Type B pancreatic cell (in vitro differentiated cells): ENCODE measurements at regions not wholly inside any gene's neighbourhood (a gene's known extent, or its start where the extent isn't known, plus 50 kb on each side); places are given as distances from the start of the nearest gene placed in this dataset.

Experiments used
- DNase-seq: peaks from one replicate; pipeline ENCODE4 v3.0.0; 2021; ENCODE audit warnings: mixed read lengths; ENCODE audit not compliant: unreplicated experiment; ENCODE audit errors: extremely low spot score
- H3K27ac Mint-ChIP-seq: 2 replicates; pipeline ENCODE4 v1.8.0; 2021; ENCODE audit warnings: mild to moderate bottlenecking, mixed read lengths
- H3K27me3 Mint-ChIP-seq: 2 replicates; pipeline ENCODE4 v1.8.0; 2021; ENCODE audit warnings: mixed read lengths
- H3K36me3 Mint-ChIP-seq: 2 replicates; pipeline ENCODE4 v1.8.0; 2021; ENCODE audit warnings: mixed read lengths
- H3K4me1 Mint-ChIP-seq: one replicate; pipeline ENCODE4 v1.8.0; 2021; ENCODE audit warnings: mixed read lengths; ENCODE audit not compliant: unreplicated experiment
- H3K4me3 Mint-ChIP-seq: 2 replicates; pipeline ENCODE4 v1.8.0; 2021; ENCODE audit warnings: mild to moderate bottlenecking, mixed read lengths
- H3K9me3 Mint-ChIP-seq: 2 replicates; pipeline ENCODE4 v1.8.0; 2021; ENCODE audit warnings: mixed read lengths
- CTCF ChIP-seq: fragments of 200-600 bp; sonication (generic); conservative IDR thresholded peaks from 2 replicates; pipeline ENCODE4 v1.5.0; 2021; ENCODE audit warnings: antibody characterized with exemption, mild to moderate bottlenecking

GRCh38 chr5:68983043-68983442 lies 110.8 kb upstream of the SLC30A5 start:
- H3K27me3 Mint-ChIP-seq = peaks cover 4% of the 10 kb centered on the region

GRCh38 chr5:68983959-68984358 lies 109.9 kb upstream of the SLC30A5 start:
- Mint-ChIP-seq H3K4me1 (no peaks in the 10 kb centered on the region), H3K27ac (no peak overlapping the region), H3K36me3 (no peaks in the 10 kb centered on the region), H3K27me3 (peaks cover 1% of the 10 kb centered on the region), H3K9me3 (peaks cover 5% of the 10 kb centered on the region), H3K4me3 (no peak overlapping the region)
- DNase-seq = no peak
- no peak for TF ChIP-seq CTCF

More at GRCh38 chr5:68983043-68983442, 110.8 kb upstream of the SLC30A5 start:
- Mint-ChIP-seq H3K4me3 (no peak overlapping the region), H3K36me3 (no peaks in the 10 kb centered on the region), H3K9me3 (peaks cover 8% of the 10 kb centered on the region), H3K27ac (no peak overlapping the region), H3K4me1 (no peaks in the 10 kb centered on the region)
- TF ChIP-seq CTCF = no peak
- no peak for DNase-seq

- Mint-ChIP-seq H3K4me3 (no peak overlapping the region), H3K27me3 (peaks cover 3% of the 10 kb centered on the region), H3K9me3 (no peaks in the 10 kb centered on the region)
Measured at GRCh38 chr5:68991279-68992084, 102.3 kb upstream of the SLC30A5 start.

GRCh38 chr5:68994645-68995044 lies 99.2 kb upstream of the SLC30A5 start:
- H3K4me3 Mint-ChIP-seq = no peak overlapping the region
- peaks cover 15% of the 10 kb centered on the region for H3K4me1 Mint-ChIP-seq
- DNase-seq = no peak
- TF ChIP-seq CTCF = no peak
- no peak overlapping the region for H3K27ac Mint-ChIP-seq
- peaks cover 5% of the 10 kb centered on the region for H3K9me3 Mint-ChIP-seq
- H3K36me3 Mint-ChIP-seq = no peaks in the 10 kb centered on the region
- H3K27me3 Mint-ChIP-seq = peaks cover 3% of the 10 kb centered on the region

More at GRCh38 chr5:68991279-68992084, 102.3 kb upstream of the SLC30A5 start:
- H3K27ac Mint-ChIP-seq = no peak overlapping the region
- no peak for DNase-seq
- no peaks in the 10 kb centered on the region for H3K36me3 Mint-ChIP-seq
- H3K4me1 Mint-ChIP-seq = peaks cover 15% of the 10 kb centered on the region
- no peak for TF ChIP-seq CTCF

- H3K9me3 Mint-ChIP-seq = peaks cover 5% of the 10 kb centered on the region
- peak overlapping the region; percentile 8 for H3K4me3 Mint-ChIP-seq
- TF ChIP-seq CTCF = no peak
- DNase-seq = no peak
- no peaks in the 10 kb centered on the region for H3K36me3 Mint-ChIP-seq
- H3K27me3 Mint-ChIP-seq = no peaks in the 10 kb centered on the region
- no peak overlapping the region for H3K27ac Mint-ChIP-seq
- peaks cover 17% of the 10 kb centered on the region for H3K4me1 Mint-ChIP-seq
Measured at GRCh38 chr5:68995845-68996545, 97.8 kb upstream of the SLC30A5 start.
